ENCODE measurements at regions not wholly inside any gene's neighbourhood (a gene's known extent, or its start where the extent isn't known, plus 50 kb on each side); places are given as distances from the start of the nearest gene placed in this dataset.

- in situ Hi-C loops (cut with MboI; ENCODE audit: low sequenced_read_pairs in 4 of 4): no loop called here
- peaks cover 0 to 15% of the 10 kb centered on the region in 2 donors for H3K4me1 ChIP-seq
- TF ChIP-seq, protein P1, sequence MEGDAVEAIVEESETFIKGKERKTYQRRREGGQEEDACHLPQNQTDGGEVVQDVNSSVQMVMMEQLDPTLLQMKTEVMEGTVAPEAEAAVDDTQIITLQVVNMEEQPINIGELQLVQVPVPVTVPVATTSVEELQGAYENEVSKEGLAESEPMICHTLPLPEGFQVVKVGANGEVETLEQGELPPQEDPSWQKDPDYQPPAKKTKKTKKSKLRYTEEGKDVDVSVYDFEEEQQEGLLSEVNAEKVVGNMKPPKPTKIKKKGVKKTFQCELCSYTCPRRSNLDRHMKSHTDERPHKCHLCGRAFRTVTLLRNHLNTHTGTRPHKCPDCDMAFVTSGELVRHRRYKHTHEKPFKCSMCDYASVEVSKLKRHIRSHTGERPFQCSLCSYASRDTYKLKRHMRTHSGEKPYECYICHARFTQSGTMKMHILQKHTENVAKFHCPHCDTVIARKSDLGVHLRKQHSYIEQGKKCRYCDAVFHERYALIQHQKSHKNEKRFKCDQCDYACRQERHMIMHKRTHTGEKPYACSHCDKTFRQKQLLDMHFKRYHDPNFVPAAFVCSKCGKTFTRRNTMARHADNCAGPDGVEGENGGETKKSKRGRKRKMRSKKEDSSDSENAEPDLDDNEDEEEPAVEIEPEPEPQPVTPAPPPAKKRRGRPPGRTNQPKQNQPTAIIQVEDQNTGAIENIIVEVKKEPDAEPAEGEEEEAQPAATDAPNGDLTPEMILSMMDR (IDR thresholded peaks at IDR 0.05 in 4 of 5, conservative IDR thresholded peaks at IDR 0.05 in 1 of 5): no peak
- no peak for TF ChIP-seq POLR2A (IDR thresholded peaks at IDR 0.05)
- ATAC-seq: peak in 1 of 2 donors; percentile 65
- no peak overlapping the region for H3K4me3 ChIP-seq
- intact Hi-C loops (cut with DNase I; ENCODE audit: low total_unique reads): no loop called here
- no peak overlapping the region for H3K27ac ChIP-seq
- no peak for DNase-seq
- H3K27me3 ChIP-seq: no peaks in the 10 kb centered on the region
- H3K9me3 ChIP-seq: no peaks in the 10 kb centered on the region
- H3K36me3 ChIP-seq: no peaks in the 10 kb centered on the region
Measured at GRCh38 chr6:141451181-141451510, 681.6 kb upstream of the GJE1 start.

DNA sequence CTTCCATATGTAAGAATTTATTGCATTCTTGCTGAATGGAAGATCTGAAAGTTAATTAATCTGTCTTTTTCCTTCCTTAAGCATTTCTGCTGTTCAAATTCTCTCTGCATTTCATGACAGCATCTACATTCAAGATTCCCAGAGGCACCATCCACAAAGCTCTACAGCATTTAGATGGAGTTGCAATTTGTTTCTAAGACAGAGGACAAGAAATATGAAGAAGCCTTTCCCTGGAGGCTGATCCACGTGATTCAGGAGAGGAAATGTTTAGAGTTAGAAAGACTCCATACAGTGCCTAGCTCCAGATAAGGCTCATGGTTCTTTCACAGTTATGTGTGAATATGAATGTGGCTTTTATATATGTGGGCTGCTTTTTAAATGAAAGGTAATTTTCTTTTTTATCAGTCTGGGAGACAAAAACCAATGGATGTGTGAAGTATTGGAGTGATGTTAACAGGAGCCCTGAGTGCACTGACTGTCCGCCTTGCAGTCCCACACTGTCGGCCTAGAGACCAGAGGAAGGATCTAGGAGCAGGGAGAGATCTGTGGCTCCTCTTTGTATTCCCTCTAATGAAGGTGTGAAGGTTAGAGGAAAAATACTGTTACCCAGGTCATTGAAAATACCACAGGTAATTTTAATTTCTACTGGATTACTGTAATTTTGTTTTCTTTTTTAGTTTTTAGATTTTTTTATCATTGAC lies 686.6 kb upstream of the GJE1 start:
- in situ Hi-C loops (cut with MboI; ENCODE audit: low sequenced_read_pairs in 4 of 4) (no loop called here), intact Hi-C loops (cut with DNase I; ENCODE audit: low total_unique reads) (no loop called here)
- TF ChIP-seq POLR2A (IDR thresholded peaks at IDR 0.05): no peak
- TF ChIP-seq, protein P1 (IDR thresholded peaks at IDR 0.05 in 4 of 5, conservative IDR thresholded peaks at IDR 0.05 in 1 of 5): no peak

DNA sequence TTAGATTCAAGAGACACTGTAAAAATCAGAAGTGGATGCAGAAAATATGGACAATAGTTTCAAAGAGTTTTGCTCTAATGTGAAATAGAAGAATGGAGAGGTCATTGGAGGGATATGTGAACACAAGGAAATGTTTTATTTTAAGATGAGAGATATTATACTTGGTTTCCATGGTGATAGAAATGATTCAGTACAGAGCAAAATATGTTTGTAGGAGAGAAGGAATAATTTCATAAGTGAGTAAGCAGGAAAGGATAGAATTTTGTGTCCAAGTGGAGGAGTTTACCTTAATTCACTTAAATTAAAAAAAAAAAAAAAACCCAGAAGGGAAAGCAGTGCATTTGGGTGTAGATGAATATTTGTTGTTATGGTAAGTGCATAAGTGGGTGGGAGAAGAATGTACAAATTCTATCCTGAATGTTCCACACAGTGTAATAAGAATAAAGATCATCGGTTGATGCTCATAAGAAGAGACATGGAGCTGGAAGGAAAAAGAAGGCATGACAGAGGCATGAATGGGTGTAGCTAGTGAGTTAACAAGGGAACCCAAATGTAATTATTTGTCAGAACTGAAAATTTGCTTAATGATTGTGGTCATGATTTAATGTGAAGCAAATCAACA lies 688.9 kb upstream of the GJE1 start:
- ATAC-seq: no peak
- no peak for TF ChIP-seq POLR2A (IDR thresholded peaks at IDR 0.05)
- TF ChIP-seq, protein P1 (IDR thresholded peaks at IDR 0.05 in 4 of 5, conservative IDR thresholded peaks at IDR 0.05 in 1 of 5): no peak
- no peak overlapping the region for H3K4me3 ChIP-seq
- no peaks in the 10 kb centered on the region for H3K9me3 ChIP-seq
- H3K36me3 ChIP-seq: no peaks in the 10 kb centered on the region
- H3K27ac ChIP-seq: no peak overlapping the region
- DNase-seq: no peak
- intact Hi-C loops (cut with DNase I; ENCODE audit: low total_unique reads): no loop called here
- H3K4me1 ChIP-seq: no peaks in the 10 kb centered on the region
- in situ Hi-C loops (cut with MboI; ENCODE audit: low sequenced_read_pairs in 4 of 4): no loop called here
- H3K27me3 ChIP-seq: no peaks in the 10 kb centered on the region

More for the DNA sequence above, 686.6 kb upstream of the GJE1 start:
- Histone ChIP-seq H3K4me3 (no peak overlapping the region), H3K36me3 (no peaks in the 10 kb centered on the region), H3K27me3 (no peaks in the 10 kb centered on the region), H3K27ac (no peak overlapping the region), H3K4me1 (peaks cover 0 to 7% of the 10 kb centered on the region in 2 donors), H3K9me3 (no peaks in the 10 kb centered on the region)
- ATAC-seq (no peak), DNase-seq (no peak)

- intact Hi-C loops (cut with DNase I; ENCODE audit: low total_unique reads): no loop called here
- no peak overlapping the region for H3K4me3 ChIP-seq
- TF ChIP-seq, protein P1 (IDR thresholded peaks at IDR 0.05 in 4 of 5, conservative IDR thresholded peaks at IDR 0.05 in 1 of 5): no peak
- no peak for TF ChIP-seq POLR2A (IDR thresholded peaks at IDR 0.05)
- H3K4me1 ChIP-seq: no peaks in the 10 kb centered on the region
- ATAC-seq: no peak
- no peaks in the 10 kb centered on the region for H3K9me3 ChIP-seq
- DNase-seq: no peak
- H3K36me3 ChIP-seq: no peaks in the 10 kb centered on the region
- H3K27me3 ChIP-seq: no peaks in the 10 kb centered on the region
- no peak overlapping the region for H3K27ac ChIP-seq
- in situ Hi-C loops (cut with MboI; ENCODE audit: low sequenced_read_pairs in 4 of 4): no loop called here
Measured at GRCh38 chr6:141443032-141443431, 689.7 kb upstream of the GJE1 start.
